ENCODE measurements at regions not wholly inside any gene's neighbourhood (a gene's known extent, or its start where the extent isn't known, plus 50 kb on each side); places are given as distances from the start of the nearest gene placed in this dataset.

GRCh38 chr14:53517270-53517960 is 364.3 kb upstream of the DDHD1 start:
- Histone ChIP-seq H3K4me1 (ENCODE audit: control insufficient read depth in 2 of 3, insufficient read depth in 2 of 3, low read depth in 1 of 3, low read length in 3 of 3) (no peaks in the 10 kb centered on the region), H3K36me3 (ENCODE audit: control insufficient read depth in 2 of 3, insufficient read depth in 3 of 3, low read length in 3 of 3) (no peaks in the 10 kb centered on the region), H3K27ac (ENCODE audit: low read depth in 2 of 2, low read length in 2 of 2) (no peak overlapping the region), H3K27me3 (ENCODE audit: control insufficient read depth, insufficient read depth, low read length) (no peaks in the 10 kb centered on the region), H3K9ac (ENCODE audit: low read length in 3 of 3) (no peak overlapping the region), H3K9me3 (ENCODE audit: control insufficient read depth in 2 of 3, insufficient read depth in 1 of 3, low read length in 3 of 3) (no peaks in the 10 kb centered on the region), H3K4me3 (ENCODE audit: low read length in 3 of 3) (no peak overlapping the region)
- DNase-seq = no peak
- TF ChIP-seq, protein P1, sequence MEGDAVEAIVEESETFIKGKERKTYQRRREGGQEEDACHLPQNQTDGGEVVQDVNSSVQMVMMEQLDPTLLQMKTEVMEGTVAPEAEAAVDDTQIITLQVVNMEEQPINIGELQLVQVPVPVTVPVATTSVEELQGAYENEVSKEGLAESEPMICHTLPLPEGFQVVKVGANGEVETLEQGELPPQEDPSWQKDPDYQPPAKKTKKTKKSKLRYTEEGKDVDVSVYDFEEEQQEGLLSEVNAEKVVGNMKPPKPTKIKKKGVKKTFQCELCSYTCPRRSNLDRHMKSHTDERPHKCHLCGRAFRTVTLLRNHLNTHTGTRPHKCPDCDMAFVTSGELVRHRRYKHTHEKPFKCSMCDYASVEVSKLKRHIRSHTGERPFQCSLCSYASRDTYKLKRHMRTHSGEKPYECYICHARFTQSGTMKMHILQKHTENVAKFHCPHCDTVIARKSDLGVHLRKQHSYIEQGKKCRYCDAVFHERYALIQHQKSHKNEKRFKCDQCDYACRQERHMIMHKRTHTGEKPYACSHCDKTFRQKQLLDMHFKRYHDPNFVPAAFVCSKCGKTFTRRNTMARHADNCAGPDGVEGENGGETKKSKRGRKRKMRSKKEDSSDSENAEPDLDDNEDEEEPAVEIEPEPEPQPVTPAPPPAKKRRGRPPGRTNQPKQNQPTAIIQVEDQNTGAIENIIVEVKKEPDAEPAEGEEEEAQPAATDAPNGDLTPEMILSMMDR (IDR thresholded peaks at IDR 0.05; ENCODE audit: borderline replicate concordance, extremely low read depth, insufficient read depth) = no peak
- no peak for FAIRE-seq
- intact Hi-C loops (cut with DNase I) = no loop called here

DNA sequence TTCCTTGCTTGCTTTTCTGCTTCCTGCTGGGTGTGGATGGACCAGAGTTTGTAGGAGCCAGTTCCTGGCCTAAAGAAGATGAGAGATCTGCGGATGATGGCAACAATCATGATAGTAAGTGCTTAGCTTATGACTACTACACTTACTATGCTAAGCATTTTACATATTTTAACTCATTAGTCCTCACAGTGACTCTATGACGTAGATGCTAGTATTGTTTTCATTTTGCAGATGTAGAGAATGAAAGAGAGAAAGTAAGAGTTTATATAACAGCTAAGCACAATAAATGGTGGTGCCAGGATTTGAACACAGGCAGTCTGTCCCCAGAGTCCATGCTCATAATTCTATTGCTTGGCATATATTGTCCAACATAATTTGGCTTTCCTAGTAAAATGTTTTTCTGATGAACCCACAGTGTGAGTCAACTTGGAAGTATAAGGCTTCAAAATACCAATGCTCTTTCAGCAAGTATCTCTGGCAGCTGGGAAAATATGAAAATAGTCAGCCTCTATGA is 363.2 kb upstream of the DDHD1 start:
- no peaks in the 10 kb centered on the region for H3K36me3 ChIP-seq (ENCODE audit: control insufficient read depth in 2 of 3, insufficient read depth in 3 of 3, low read length in 3 of 3)
- FAIRE-seq (no peak), DNase-seq (no peak)
- H3K27me3 ChIP-seq (ENCODE audit: control insufficient read depth, insufficient read depth, low read length) = no peaks in the 10 kb centered on the region
- H3K9ac ChIP-seq (ENCODE audit: low read length in 3 of 3) = no peak overlapping the region
- TF ChIP-seq, protein P1 (IDR thresholded peaks at IDR 0.05; ENCODE audit: borderline replicate concordance, extremely low read depth, insufficient read depth) = no peak
- no peak overlapping the region for H3K4me3 ChIP-seq (ENCODE audit: low read length in 3 of 3)
- H3K27ac ChIP-seq (ENCODE audit: low read depth in 2 of 2, low read length in 2 of 2) = no peak overlapping the region
- intact Hi-C loops (cut with DNase I) = no loop called here
- no peaks in the 10 kb centered on the region for H3K4me1 ChIP-seq (ENCODE audit: control insufficient read depth in 2 of 3, insufficient read depth in 2 of 3, low read depth in 1 of 3, low read length in 3 of 3)
- no peaks in the 10 kb centered on the region for H3K9me3 ChIP-seq (ENCODE audit: control insufficient read depth in 2 of 3, insufficient read depth in 1 of 3, low read length in 3 of 3)

DNA sequence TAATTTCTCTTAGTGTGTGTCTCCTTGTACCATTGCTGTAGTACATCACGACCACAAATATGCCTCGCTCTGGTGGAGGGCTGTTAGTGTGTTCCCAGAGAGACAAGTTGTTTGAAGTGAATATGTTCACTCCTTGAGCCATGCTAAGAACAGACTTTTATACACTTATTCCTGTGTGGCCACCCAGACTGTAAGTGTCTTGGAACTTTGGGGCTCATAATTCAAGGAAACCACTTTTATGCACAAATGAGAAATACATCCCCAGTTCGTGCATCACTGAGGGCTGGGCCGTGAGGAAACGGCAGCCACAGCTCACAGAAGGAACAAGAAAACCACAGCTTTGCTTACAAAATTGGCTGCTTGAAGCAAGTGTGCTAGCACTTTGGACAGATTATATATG is 362.2 kb upstream of the DDHD1 start:
- no peaks in the 10 kb centered on the region for H3K36me3 ChIP-seq (ENCODE audit: control insufficient read depth in 2 of 3, insufficient read depth in 3 of 3, low read length in 3 of 3)
- FAIRE-seq (no peak), DNase-seq (no peak)
- no peaks in the 10 kb centered on the region for H3K9me3 ChIP-seq (ENCODE audit: control insufficient read depth in 2 of 3, insufficient read depth in 1 of 3, low read length in 3 of 3)
- no peak overlapping the region for H3K9ac ChIP-seq (ENCODE audit: low read length in 3 of 3)
- no peaks in the 10 kb centered on the region for H3K4me1 ChIP-seq (ENCODE audit: control insufficient read depth in 2 of 3, insufficient read depth in 2 of 3, low read depth in 1 of 3, low read length in 3 of 3)
- intact Hi-C loops (cut with DNase I) = no loop called here
- H3K4me3 ChIP-seq (ENCODE audit: low read length in 3 of 3) = no peak overlapping the region
- no peaks in the 10 kb centered on the region for H3K27me3 ChIP-seq (ENCODE audit: control insufficient read depth, insufficient read depth, low read length)
- H3K27ac ChIP-seq (ENCODE audit: low read depth in 2 of 2, low read length in 2 of 2) = no peak overlapping the region
- TF ChIP-seq, protein P1 (IDR thresholded peaks at IDR 0.05; ENCODE audit: borderline replicate concordance, extremely low read depth, insufficient read depth) = no peak
